HEK293 (cell line): ENCODE measurements at regions not wholly inside any gene's neighbourhood (a gene's known extent, or its start where the extent isn't known, plus 50 kb on each side); places are given as distances from the start of the nearest gene placed in this dataset.

Source experiments
- CTCF ChIA-PET: fragments of 350-600 bp; formaldehyde crosslinking; extraction: SDS; loops from one replicate; lab custom pipeline; 2021; ENCODE audit warnings: antibody characterized with exemption; lab: Yijun Ruan, JAX
- POLR2A ChIA-PET: fragments of 300-600 bp; formaldehyde crosslinking; extraction: SDS; loops from one replicate; lab custom pipeline; 2020; ENCODE audit warnings: antibody characterized with exemption, inconsistent platforms; lab: Yijun Ruan, JAX
- H3K27ac ChIP-seq: fragments of 200-500 bp; sonication (Bioruptor generic); 2 replicates; pipeline ENCODE4 v1.5.1; 2014; ENCODE audit warnings: low read depth, low read length, control low read depth, inconsistent platforms; ENCODE audit errors: extremely low read depth
- H3K36me3 ChIP-seq, 2 experiments: fragments of 200-500 bp in 1 of 2; sonication (Bioruptor generic) in 1 of 2; 1 replicate in 1 of 2; 2 replicates in 1 of 2; pipeline ENCODE4 v1.5.1; 2014 to 2017; ENCODE audit warnings: inconsistent platforms in 2 of 2, low read length in 2 of 2; ENCODE audit not compliant: control insufficient read depth in 2 of 2, insufficient read depth in 1 of 2
- H3K4me1 ChIP-seq: fragments of 200-500 bp; sonication (Bioruptor generic); 2 replicates; pipeline ENCODE4 v1.5.1; 2014; ENCODE audit warnings: mild to moderate bottlenecking, low read length, inconsistent platforms; ENCODE audit not compliant: control insufficient read depth, insufficient read depth
- H3K4me3 ChIP-seq: 2 replicates; pipeline ENCODE4 v1.5.1; 2011; ENCODE audit warnings: low read depth, mild to moderate bottlenecking, control low read depth, low read length, moderate library complexity
- H3K9me3 ChIP-seq: fragments of 200-500 bp; sonication (Bioruptor generic); 2 replicates; pipeline ENCODE4 v1.5.1; 2014; ENCODE audit warnings: low read depth, low read length, inconsistent platforms; ENCODE audit not compliant: control insufficient read depth, insufficient read depth
- CTCF ChIP-seq: fragments of 450-650 bp; formaldehyde crosslinking; IDR thresholded peaks from 2 replicates; pipeline ENCODE4 v1.5.1; 2016; ENCODE audit warnings: missing biosample characterization, missing genetic modification characterization
- FEZF1 ChIP-seq: fragments of 450-650 bp; formaldehyde crosslinking; IDR thresholded peaks from 2 replicates; pipeline ENCODE4 v1.5.1; 2016; ENCODE audit warnings: missing biosample characterization, missing genetic modification characterization
- SALL2 ChIP-seq: fragments of 450-650 bp; formaldehyde crosslinking; IDR thresholded peaks from 2 replicates; pipeline ENCODE4 v1.5.0; 2017; ENCODE audit warnings: missing biosample characterization, mild to moderate bottlenecking, missing genetic modification characterization, borderline replicate concordance
- TCF7L2 ChIP-seq: IDR thresholded peaks from 2 replicates; pipeline ENCODE4 v1.6.1; 2011; ENCODE audit warnings: low read depth, mild to moderate bottlenecking, inconsistent platforms, low read length, moderate library complexity, borderline replicate concordance
- ZBTB44 ChIP-seq: fragments of 450-650 bp; IDR thresholded peaks from 2 replicates; pipeline ENCODE4 v1.5.1; 2018; ENCODE audit warnings: missing biosample characterization, mild to moderate bottlenecking, missing genetic modification characterization
- ZFP3 ChIP-seq: fragments of 450-650 bp; formaldehyde crosslinking; IDR thresholded peaks from 2 replicates; pipeline ENCODE4 v1.5.1; 2016; ENCODE audit warnings: low read depth, missing biosample characterization, missing genetic modification characterization
- ZNF10 ChIP-seq: fragments of 450-650 bp; formaldehyde crosslinking; IDR thresholded peaks from 2 replicates; pipeline ENCODE4 v1.5.1; 2017; ENCODE audit warnings: missing biosample characterization, missing genetic modification characterization
- ZNF132 ChIP-seq: fragments of 450-650 bp; formaldehyde crosslinking; IDR thresholded peaks from 2 replicates; pipeline ENCODE4 v1.5.1; 2017; ENCODE audit warnings: missing biosample characterization, missing genetic modification characterization, borderline replicate concordance
- ZNF157 ChIP-seq: fragments of 450-650 bp; formaldehyde crosslinking; IDR thresholded peaks from 2 replicates; pipeline ENCODE4 v1.5.1; 2016; ENCODE audit warnings: missing biosample characterization, missing genetic modification characterization
- ZNF16 ChIP-seq: fragments of 450-650 bp; formaldehyde crosslinking; IDR thresholded peaks from 2 replicates; pipeline ENCODE4 v1.5.1; 2016; ENCODE audit warnings: low read depth, missing biosample characterization, missing genetic modification characterization
- ZNF175 ChIP-seq: fragments of 450-650 bp; formaldehyde crosslinking; IDR thresholded peaks from 2 replicates; pipeline ENCODE4 v1.5.1; 2016; ENCODE audit warnings: missing biosample characterization, missing genetic modification characterization
- ZNF184 ChIP-seq: fragments of 450-650 bp; IDR thresholded peaks from 2 replicates; pipeline ENCODE4 v1.5.1; 2018; ENCODE audit warnings: missing biosample characterization, mild to moderate bottlenecking, missing genetic modification characterization
- ZNF19 ChIP-seq: fragments of 450-650 bp; formaldehyde crosslinking; IDR thresholded peaks from 2 replicates; pipeline ENCODE4; 2016; ENCODE audit warnings: missing biosample characterization, missing genetic modification characterization, low read depth
- ZNF221 ChIP-seq: fragments of 450-650 bp; formaldehyde crosslinking; IDR thresholded peaks from 2 replicates; pipeline ENCODE4 v1.5.1; 2017; ENCODE audit warnings: missing biosample characterization, missing genetic modification characterization, borderline replicate concordance
- ZNF292 ChIP-seq: fragments of 450-650 bp; formaldehyde crosslinking; IDR thresholded peaks from 2 replicates; pipeline ENCODE4 v1.5.1; 2016; ENCODE audit warnings: low read depth, missing biosample characterization, missing genetic modification characterization, borderline replicate concordance
- ZNF302 ChIP-seq: fragments of 450-650 bp; formaldehyde crosslinking; IDR thresholded peaks from 2 replicates; pipeline ENCODE4 v1.5.1; 2016; ENCODE audit warnings: missing biosample characterization, missing genetic modification characterization, low read depth
- ZNF549 ChIP-seq: fragments of 450-650 bp; IDR thresholded peaks from 2 replicates; pipeline ENCODE4 v1.5.1; 2018; ENCODE audit warnings: missing biosample characterization, missing genetic modification characterization, mild to moderate bottlenecking, inconsistent platforms, moderate library complexity
- ZNF558 ChIP-seq: fragments of 450-650 bp; formaldehyde crosslinking; IDR thresholded peaks from 2 replicates; pipeline ENCODE4 v1.5.1; 2016; ENCODE audit warnings: missing biosample characterization, missing genetic modification characterization
- ZNF561 ChIP-seq: fragments of 450-650 bp; IDR thresholded peaks from 2 replicates; pipeline ENCODE4 v1.5.1; 2018; ENCODE audit warnings: missing biosample characterization, missing genetic modification characterization, borderline replicate concordance
- ZNF596 ChIP-seq: fragments of 450-650 bp; IDR thresholded peaks from 2 replicates; pipeline ENCODE4 v1.5.0; 2018; ENCODE audit warnings: missing biosample characterization, mild to moderate bottlenecking, missing genetic modification characterization, moderate library complexity
- ZNF658 ChIP-seq: fragments of 450-650 bp; formaldehyde crosslinking; IDR thresholded peaks from 2 replicates; pipeline ENCODE4; 2016; ENCODE audit warnings: missing biosample characterization, missing genetic modification characterization
- ZNF670 ChIP-seq: fragments of 450-650 bp; formaldehyde crosslinking; IDR thresholded peaks from 2 replicates; pipeline ENCODE4 v1.5.1; 2016; ENCODE audit warnings: missing biosample characterization, missing genetic modification characterization, low read depth
- ZNF677 ChIP-seq: fragments of 450-650 bp; IDR thresholded peaks from 2 replicates; pipeline ENCODE4 v1.5.0; 2018; ENCODE audit warnings: missing biosample characterization, mild to moderate bottlenecking, missing genetic modification characterization, moderate library complexity
- ZNF692 ChIP-seq: fragments of 450-650 bp; formaldehyde crosslinking; IDR thresholded peaks from 2 replicates; pipeline ENCODE4 v1.5.1; 2016; ENCODE audit warnings: missing biosample characterization, missing genetic modification characterization
- ZNF704 ChIP-seq: fragments of 450-650 bp; formaldehyde crosslinking; IDR thresholded peaks from 2 replicates; pipeline ENCODE4 v1.5.1; 2016; ENCODE audit warnings: missing biosample characterization, missing genetic modification characterization
- ZNF777 ChIP-seq: fragments of 450-650 bp; formaldehyde crosslinking; IDR thresholded peaks from 2 replicates; pipeline ENCODE4 v1.5.1; 2017; ENCODE audit warnings: missing biosample characterization, missing genetic modification characterization, borderline replicate concordance
- ZNF837 ChIP-seq: fragments of 450-650 bp; formaldehyde crosslinking; IDR thresholded peaks from 2 replicates; pipeline ENCODE4 v1.5.1; 2016; ENCODE audit warnings: missing biosample characterization, missing genetic modification characterization
- ZSCAN5A ChIP-seq: fragments of 450-650 bp; formaldehyde crosslinking; IDR thresholded peaks from 2 replicates; pipeline ENCODE4 v1.5.1; 2016; ENCODE audit warnings: missing biosample characterization, missing genetic modification characterization

- TF ChIP-seq ZNF704 = no peak
Measured at GRCh38 chr3:146781059-146781458, 175.9 kb upstream of the PLSCR5 start (continued).

- Histone ChIP-seq H3K4me3 (no peak overlapping the region), H3K4me1 (no peaks in the 10 kb centered on the region), H3K36me3 (no peaks in the 10 kb centered on the region), H3K27ac (no peak overlapping the region)
- TF ChIP-seq ZNF658 (tag by site-specific recombination) (no peak), ZNF549 (no peak), ZBTB44 (tag by site-specific recombination) (no peak), ZNF132 (no peak), SALL2 (tag by site-specific recombination) (no peak), ZNF561 (no peak), ZNF16 (no peak), ZSCAN5A (no peak), ZNF292 (tag by site-specific recombination) (no peak), ZNF837 (no peak), ZNF221 (no peak), ZNF175 (tag by site-specific recombination) (no peak), ZFP3 (tag by site-specific recombination) (no peak), ZNF596 (tag by site-specific recombination) (no peak)
- TF ChIP-seq, all 188 proteins: peak for 0
- POLR2A ChIA-PET = no interaction called here
- CTCF ChIA-PET = no interaction called here
- no peaks in the 10 kb centered on the region for H3K9me3 ChIP-seq
Measured at GRCh38 chr3:146780251-146780650, 175.1 kb upstream of the PLSCR5 start.

GRCh38 chr3:146777941-146778340, 172.8 kb upstream of the PLSCR5 start:
- no peaks in the 10 kb centered on the region for H3K9me3 ChIP-seq
- CTCF ChIA-PET = no interaction called here
- no peaks in the 10 kb centered on the region for H3K4me1 ChIP-seq
- H3K4me3 ChIP-seq = no peak overlapping the region
- POLR2A ChIA-PET = no interaction called here
- no peaks in the 10 kb centered on the region for H3K36me3 ChIP-seq
- no peak overlapping the region for H3K27ac ChIP-seq
- no peak for TF ChIP-seq TCF7L2
- TF ChIP-seq ZNF558 = no peak
- TF ChIP-seq FEZF1 (tag by site-specific recombination) = no peak
- TF ChIP-seq ZNF175 (tag by site-specific recombination) = no peak
- no peak for TF ChIP-seq ZNF19 (tag by site-specific recombination)
- no peak for TF ChIP-seq ZNF302 (tag by site-specific recombination)
- TF ChIP-seq ZNF777 (tag by site-specific recombination) = no peak
- TF ChIP-seq ZNF692 = no peak
- no peak for TF ChIP-seq ZNF184 (tag by site-specific recombination)
- TF ChIP-seq ZNF677 = no peak
- TF ChIP-seq ZNF670 (tag by site-specific recombination) = no peak
- TF ChIP-seq CTCF = no peak
- TF ChIP-seq ZNF157 (tag by site-specific recombination) = no peak
- TF ChIP-seq ZNF10 (tag by site-specific recombination) = no peak
- no peak for TF ChIP-seq ZNF221
